HCT116 (cell line): ENCODE measurements at regions not wholly inside any gene's neighbourhood (a gene's known extent, or its start where the extent isn't known, plus 50 kb on each side); places are given as distances from the start of the nearest gene placed in this dataset.

Source experiments
- ATF3 ChIP-seq: IDR thresholded peaks from 2 replicates; pipeline ENCODE4 v1.6.1; 2012
- CBX3 ChIP-seq: IDR thresholded peaks from 2 replicates; pipeline ENCODE4 v1.6.1; 2012; ENCODE audit warnings: low read depth
- CTCF ChIP-seq, 3 experiments: fragments of 200-600 bp in 1 of 3; sonication (generic) in 1 of 3; IDR thresholded peaks in 2 of 3; conservative IDR thresholded peaks in 1 of 3; 2 replicates each; pipeline ENCODE4 v1.5.1; 2012 to 2017; ENCODE audit warnings: low read depth in 2 of 3, low read length in 2 of 3, antibody characterized with exemption in 1 of 3, borderline replicate concordance in 1 of 3, control low read depth in 1 of 3, mild to moderate bottlenecking in 1 of 3, mixed read lengths in 1 of 3, mixed run types in 1 of 3, moderate library complexity in 1 of 3; ENCODE audit not compliant: insufficient read depth in 1 of 3
- EZH2 ChIP-seq: fragments of 200-600 bp; sonication (generic); IDR thresholded peaks from 2 replicates; pipeline ENCODE4 v1.6.1; 2017; ENCODE audit warnings: antibody characterized with exemption, mixed run types
- POLR2A ChIP-seq: IDR thresholded peaks from 2 replicates; pipeline ENCODE4 v1.7.0; 2011; ENCODE audit warnings: borderline replicate concordance; ENCODE audit not compliant: insufficient read depth, insufficient read length; ENCODE audit errors: extremely low read depth
- YY1 ChIP-seq: IDR thresholded peaks from 2 replicates; pipeline ENCODE4 v1.6.1; 2011; ENCODE audit warnings: low read length, low read depth, moderate library complexity, mild to moderate bottlenecking; ENCODE audit not compliant: insufficient replicate concordance; ENCODE audit errors: extremely low read depth
- ZNF274 ChIP-seq: fragments of 200-500 bp; sonication (Bioruptor generic); IDR thresholded peaks from 2 replicates; pipeline ENCODE4 v1.6.1; 2014; ENCODE audit warnings: mild to moderate bottlenecking, low read depth, low read length, inconsistent platforms

GRCh38 chr4:108488865-108489264, 131.5 kb upstream of the RPL34 start:
- TF ChIP-seq ZNF274 (no peak), ATF3 (no peak), EZH2 (no peak), CTCF (IDR thresholded peaks at IDR 0.05 in 2 of 3, conservative IDR thresholded peaks at IDR 0.05 in 1 of 3; ENCODE audit: borderline replicate concordance in 1 of 3, insufficient read depth in 1 of 3, low read depth in 2 of 3, low read length in 2 of 3) (no peak), YY1 (no peak), POLR2A (no peak), CBX3 (no peak)
